ENCODE measurements at regions not wholly inside any gene's neighbourhood (a gene's known extent, or its start where the extent isn't known, plus 50 kb on each side); places are given as distances from the start of the nearest gene placed in this dataset.

DNA sequence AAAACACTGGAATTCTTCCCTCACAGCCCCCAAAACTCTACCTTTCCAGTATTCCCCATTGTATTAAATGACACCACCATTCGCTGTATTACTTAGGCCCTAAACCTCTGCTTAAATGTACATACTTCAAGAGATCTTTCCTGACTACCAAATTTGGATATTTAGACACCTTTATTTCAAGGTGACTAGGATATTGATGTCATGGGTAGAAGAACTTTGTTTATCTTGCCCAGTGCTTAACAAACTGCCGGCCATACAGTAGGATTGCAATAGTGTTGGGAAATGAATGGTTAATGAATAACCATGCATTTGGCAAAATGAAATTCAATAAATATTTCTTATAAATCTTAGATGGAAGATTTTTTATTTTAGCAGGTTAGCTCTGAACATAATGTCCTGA lies 86.2 kb upstream of the CA10 start:
- Mint-ChIP-seq H3K36me3 (no peaks in the 10 kb centered on the region), H3K4me3 (no peak overlapping the region), H3K9me3 (peaks cover 0 to 6% (median 2%) of the 10 kb centered on the region in 7 donors), H3K4me1 (no peaks in the 10 kb centered on the region), H3K27me3 (ENCODE audit: low read depth in 3 of 3) (no peaks in the 10 kb centered on the region), H3K27ac (no peak overlapping the region)
- H3K4me3 ChIP-seq (replicated peaks in 1 of 3; ENCODE audit: low read depth in 2 of 3, low read length in 3 of 3) = no peak overlapping the region
- no peaks in the 10 kb centered on the region for H3K9me3 ChIP-seq (replicated peaks in 1 of 2; ENCODE audit: control insufficient read depth in 1 of 2, insufficient read depth in 1 of 2, low read length in 2 of 2)
- H3K79me2 ChIP-seq (ENCODE audit: insufficient read depth, low read length) = no peaks in the 10 kb centered on the region
- no peaks in the 10 kb centered on the region for H4K20me1 ChIP-seq (ENCODE audit: insufficient read depth, low read length)
- no peaks in the 10 kb centered on the region for H3K4me1 ChIP-seq (ENCODE audit: control insufficient read depth in 1 of 2, insufficient read depth in 2 of 2, low read length in 2 of 2)
- no peak overlapping the region for H3K9ac ChIP-seq (ENCODE audit: insufficient read depth, low read length, poor library complexity, severe bottlenecking)
- no peak for DNase-seq
- H3K27ac ChIP-seq (ENCODE audit: low read depth in 1 of 2, low read length in 2 of 2) = no peak overlapping the region
- H3K27me3 ChIP-seq (ENCODE audit: control insufficient read depth in 2 of 2, insufficient read depth in 2 of 2, low read length in 2 of 2) = no peaks in the 10 kb centered on the region
- H3K36me3 ChIP-seq (replicated peaks in 1 of 2; ENCODE audit: control insufficient read depth in 1 of 2, insufficient read depth in 2 of 2, low read length in 2 of 2) = no peaks in the 10 kb centered on the region
- TF ChIP-seq, protein P1, sequence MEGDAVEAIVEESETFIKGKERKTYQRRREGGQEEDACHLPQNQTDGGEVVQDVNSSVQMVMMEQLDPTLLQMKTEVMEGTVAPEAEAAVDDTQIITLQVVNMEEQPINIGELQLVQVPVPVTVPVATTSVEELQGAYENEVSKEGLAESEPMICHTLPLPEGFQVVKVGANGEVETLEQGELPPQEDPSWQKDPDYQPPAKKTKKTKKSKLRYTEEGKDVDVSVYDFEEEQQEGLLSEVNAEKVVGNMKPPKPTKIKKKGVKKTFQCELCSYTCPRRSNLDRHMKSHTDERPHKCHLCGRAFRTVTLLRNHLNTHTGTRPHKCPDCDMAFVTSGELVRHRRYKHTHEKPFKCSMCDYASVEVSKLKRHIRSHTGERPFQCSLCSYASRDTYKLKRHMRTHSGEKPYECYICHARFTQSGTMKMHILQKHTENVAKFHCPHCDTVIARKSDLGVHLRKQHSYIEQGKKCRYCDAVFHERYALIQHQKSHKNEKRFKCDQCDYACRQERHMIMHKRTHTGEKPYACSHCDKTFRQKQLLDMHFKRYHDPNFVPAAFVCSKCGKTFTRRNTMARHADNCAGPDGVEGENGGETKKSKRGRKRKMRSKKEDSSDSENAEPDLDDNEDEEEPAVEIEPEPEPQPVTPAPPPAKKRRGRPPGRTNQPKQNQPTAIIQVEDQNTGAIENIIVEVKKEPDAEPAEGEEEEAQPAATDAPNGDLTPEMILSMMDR (IDR thresholded peaks at IDR 0.05) = no peak
- no peak overlapping the region for H3K4me2 ChIP-seq (replicated peaks; ENCODE audit: extremely low read depth, low read length, poor library complexity, severe bottlenecking)
- H2AFZ ChIP-seq (ENCODE audit: insufficient read depth, low read depth, low read length, poor library complexity, severe bottlenecking) = no peak overlapping the region
- no CpG with 5 or more reads among the region's 2 CpGs for WGBS (ENCODE audit: insufficient coverage)
- intact Hi-C loops (cut with micrococcal nuclease) = no loop called here

DNA sequence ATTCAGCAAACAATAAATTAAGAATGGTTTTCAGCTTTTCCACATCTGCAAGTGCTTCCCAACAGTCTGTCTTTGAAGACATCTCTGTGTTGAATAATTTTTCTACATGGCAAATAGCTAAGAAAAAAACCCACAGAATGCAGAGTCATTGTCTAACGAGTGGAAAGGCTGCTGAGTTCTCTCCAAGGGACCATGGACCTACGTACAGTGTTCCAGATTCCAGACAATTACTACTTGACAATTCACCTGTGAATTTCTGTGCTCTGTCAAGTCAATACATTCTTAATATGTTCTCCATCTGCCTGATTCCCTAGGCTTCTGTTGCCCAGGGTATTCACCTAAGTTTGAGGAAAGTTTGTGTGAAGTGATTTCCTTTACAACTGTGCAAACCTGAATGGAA lies 83.8 kb upstream of the CA10 start:
- H3K27me3 ChIP-seq (ENCODE audit: control insufficient read depth in 2 of 2, insufficient read depth in 2 of 2, low read length in 2 of 2) = no peaks in the 10 kb centered on the region
- no peaks in the 10 kb centered on the region for H3K79me2 ChIP-seq (ENCODE audit: insufficient read depth, low read length)
- H4K20me1 ChIP-seq (ENCODE audit: insufficient read depth, low read length) = no peaks in the 10 kb centered on the region
- no peaks in the 10 kb centered on the region for H3K36me3 ChIP-seq (replicated peaks in 1 of 2; ENCODE audit: control insufficient read depth in 1 of 2, insufficient read depth in 2 of 2, low read length in 2 of 2)
- 86% methylated on average over 2 of the region's 2 CpGs for WGBS (ENCODE audit: insufficient coverage)
- H3K9me3 Mint-ChIP-seq = peaks cover 0 to 6% (median 2%) of the 10 kb centered on the region in 7 donors
- no peak overlapping the region for H3K9ac ChIP-seq (ENCODE audit: insufficient read depth, low read length, poor library complexity, severe bottlenecking)
- TF ChIP-seq, protein P1 (IDR thresholded peaks at IDR 0.05) = no peak
- intact Hi-C loops (cut with micrococcal nuclease) = no loop called here
- H3K36me3 Mint-ChIP-seq = no peaks in the 10 kb centered on the region
- H3K27me3 Mint-ChIP-seq (ENCODE audit: low read depth in 3 of 3) = peaks cover 0 to 2% (median 0%) of the 10 kb centered on the region in 3 donors
- no peak overlapping the region for H3K4me3 ChIP-seq (replicated peaks in 1 of 3; ENCODE audit: low read depth in 2 of 3, low read length in 3 of 3)
- no peaks in the 10 kb centered on the region for H3K4me1 Mint-ChIP-seq
- H3K9me3 ChIP-seq (replicated peaks in 1 of 2; ENCODE audit: control insufficient read depth in 1 of 2, insufficient read depth in 1 of 2, low read length in 2 of 2) = no peaks in the 10 kb centered on the region
- H3K27ac ChIP-seq (ENCODE audit: low read depth in 1 of 2, low read length in 2 of 2) = no peak overlapping the region
- no peak overlapping the region for H2AFZ ChIP-seq (ENCODE audit: insufficient read depth, low read depth, low read length, poor library complexity, severe bottlenecking)
- H3K4me1 ChIP-seq (ENCODE audit: control insufficient read depth in 1 of 2, insufficient read depth in 2 of 2, low read length in 2 of 2) = no peaks in the 10 kb centered on the region
- H3K4me2 ChIP-seq (replicated peaks; ENCODE audit: extremely low read depth, low read length, poor library complexity, severe bottlenecking) = no peak overlapping the region
- no peak overlapping the region for H3K27ac Mint-ChIP-seq
- H3K4me3 Mint-ChIP-seq = no peak overlapping the region
- DNase-seq = no peak
